GM13976 (cell line): ENCODE measurements at regions not wholly inside any gene's neighbourhood (a gene's known extent, or its start where the extent isn't known, plus 50 kb on each side); places are given as distances from the start of the nearest gene placed in this dataset.

Experiments used
- DNase-seq: peaks from one replicate; pipeline ENCODE4 v3.0.0; 2012; ENCODE audit warnings: low spot score
- CTCF ChIP-seq: IDR thresholded peaks from 2 replicates; pipeline ENCODE4 v1.5.1; 2012; ENCODE audit warnings: borderline replicate concordance, mild to moderate bottlenecking; ENCODE audit not compliant: insufficient read depth; ENCODE audit errors: extremely low read depth, missing control alignments, control extremely low read depth
- in situ Hi-C: fragments of 300-500 bp; cut with MboI; formaldehyde crosslinking; loops from one replicate; pipeline ENCODE4 v1.12.0; 2022; ENCODE audit warnings: low sequenced_read_pairs, mixed read lengths, inconsistent platforms; ENCODE audit not compliant: unreplicated experiment

- no peak for TF ChIP-seq CTCF
- no peak for DNase-seq
- in situ Hi-C loops: no loop called here
Observed at GRCh38 chr21:35575280-35575915, 484.9 kb downstream of the SETD4 start.

GRCh38 chr21:35573472-35574374 lies 486.6 kb downstream of the SETD4 start:
- in situ Hi-C loops: no loop called here
- no peak for DNase-seq
- TF ChIP-seq CTCF: no peak

GRCh38 chr21:35571910-35572309 lies 488.4 kb downstream of the SETD4 start:
- DNase-seq: no peak
- in situ Hi-C loops: no loop called here
- TF ChIP-seq CTCF: no peak

- DNase-seq: no peak
- TF ChIP-seq CTCF: no peak
- in situ Hi-C loops: no loop called here
Observed at GRCh38 chr21:35568643-35569042, 491.7 kb downstream of the SETD4 start.

GRCh38 chr21:35566874-35567273 lies 493.5 kb downstream of the SETD4 start:
- no peak for TF ChIP-seq CTCF
- DNase-seq: no peak

GRCh38 chr21:35565204-35565611 lies 495.1 kb downstream of the SETD4 start:
- DNase-seq: no peak
- TF ChIP-seq CTCF: no peak
- in situ Hi-C loops: no loop called here

More at GRCh38 chr21:35566874-35567273, 493.5 kb downstream of the SETD4 start:
- in situ Hi-C loops: no loop called here
